Thyroid gland (tissue), 4 donors: ENCODE measurements at regions not wholly inside any gene's neighbourhood (a gene's known extent, or its start where the extent isn't known, plus 50 kb on each side); places are given as distances from the start of the nearest gene placed in this dataset.

Source experiments
- DNase-seq, 2 donors: peaks; one replicate each; pipeline ENCODE4 v3.0.0-alpha.2; 2019
- H3K27ac ChIP-seq, 3 donors: fragments of 200-600 bp; sonication (generic); 1 replicate in 2 of 3; 2 replicates in 1 of 3; pipeline ENCODE4 v1.5.1; 2016 to 2019; ENCODE audit warnings: mild to moderate bottlenecking in 1 of 3, moderate library complexity in 1 of 3
- H3K27me3 ChIP-seq: fragments of 200-600 bp; sonication (generic); one replicate; pipeline ENCODE4 v1.5.1; 2019
- H3K36me3 ChIP-seq, 2 donors: fragments of 200-600 bp; sonication (generic); one replicate each; pipeline ENCODE4 v1.5.1; 2016 to 2019
- H3K4me1 ChIP-seq, 2 donors: fragments of 200-600 bp; sonication (generic); one replicate each; pipeline ENCODE4 v1.5.1; 2017 to 2019
- H3K4me3 ChIP-seq, 3 donors: fragments of 200-600 bp; sonication (generic); replicated peaks in 1 of 3; 1 replicate in 2 of 3; 2 replicates in 1 of 3; pipeline ENCODE4 v1.5.1; 2016; ENCODE audit warnings: mild to moderate bottlenecking in 1 of 3
- H3K9me3 ChIP-seq: fragments of 200-600 bp; sonication (generic); one replicate; pipeline ENCODE4 v1.5.1; 2017
- POLR2A ChIP-seq, 2 donors: fragments of 450-650 bp; IDR thresholded peaks; one replicate each; pipeline ENCODE4 v1.6.1; 2017; ENCODE audit warnings: antibody characterized with exemption in 2 of 2, mild to moderate bottlenecking in 2 of 2, moderate library complexity in 1 of 2
- WGBS, 2 donors: methylation state at CpG; one replicate each; pipeline ENCODE4 v1.1.5; 2017; 5-methylcytosine and 5-hydroxymethylcytosine counted together
- intact Hi-C: fragments of 100-400 bp; cut with DNase I; formaldehyde crosslinking; loops from one replicate; pipeline ENCODE4 v1.15.1; 2023
- TF ChIP-seq, protein P1 (sequence below), 6 experiments: fragments of 200-600 bp in 3 of 6; fragments of 450-650 bp in 3 of 6; sonication (generic) in 3 of 6; IDR thresholded peaks; one replicate each; pipeline ENCODE4 v1.5.1; 2016 to 2019; ENCODE audit warnings: antibody characterized with exemption in 6 of 6, mild to moderate bottlenecking in 2 of 6, inconsistent platforms in 1 of 6, moderate library complexity in 1 of 6

DNA sequence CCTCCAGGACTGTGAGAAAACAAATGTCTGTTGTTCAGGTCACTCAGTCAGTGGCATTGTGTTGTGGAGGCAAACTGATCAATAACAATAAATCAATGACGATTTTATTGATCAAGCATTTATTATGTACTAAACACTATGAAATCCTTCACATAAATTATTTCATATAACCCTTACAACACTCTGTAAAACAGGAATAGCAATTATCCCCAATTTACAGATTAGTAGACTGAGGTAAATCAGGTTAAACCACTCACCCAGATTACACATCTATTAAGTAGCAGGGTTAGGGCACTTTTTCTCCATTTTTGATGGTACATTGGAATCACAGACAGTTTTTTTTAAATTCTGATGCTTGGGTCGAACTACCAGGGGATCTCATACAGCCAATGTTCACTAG is 372.8 kb upstream of the MAF start:
- TF ChIP-seq, protein P1, sequence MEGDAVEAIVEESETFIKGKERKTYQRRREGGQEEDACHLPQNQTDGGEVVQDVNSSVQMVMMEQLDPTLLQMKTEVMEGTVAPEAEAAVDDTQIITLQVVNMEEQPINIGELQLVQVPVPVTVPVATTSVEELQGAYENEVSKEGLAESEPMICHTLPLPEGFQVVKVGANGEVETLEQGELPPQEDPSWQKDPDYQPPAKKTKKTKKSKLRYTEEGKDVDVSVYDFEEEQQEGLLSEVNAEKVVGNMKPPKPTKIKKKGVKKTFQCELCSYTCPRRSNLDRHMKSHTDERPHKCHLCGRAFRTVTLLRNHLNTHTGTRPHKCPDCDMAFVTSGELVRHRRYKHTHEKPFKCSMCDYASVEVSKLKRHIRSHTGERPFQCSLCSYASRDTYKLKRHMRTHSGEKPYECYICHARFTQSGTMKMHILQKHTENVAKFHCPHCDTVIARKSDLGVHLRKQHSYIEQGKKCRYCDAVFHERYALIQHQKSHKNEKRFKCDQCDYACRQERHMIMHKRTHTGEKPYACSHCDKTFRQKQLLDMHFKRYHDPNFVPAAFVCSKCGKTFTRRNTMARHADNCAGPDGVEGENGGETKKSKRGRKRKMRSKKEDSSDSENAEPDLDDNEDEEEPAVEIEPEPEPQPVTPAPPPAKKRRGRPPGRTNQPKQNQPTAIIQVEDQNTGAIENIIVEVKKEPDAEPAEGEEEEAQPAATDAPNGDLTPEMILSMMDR (IDR thresholded peaks at IDR 0.05), result no peak
- TF ChIP-seq POLR2A (IDR thresholded peaks at IDR 0.05), result no peak
- no peaks in the 10 kb centered on the region for H3K9me3 ChIP-seq
- 51 to 70% methylated on average over 2 of the region's 2 CpGs for WGBS, 2 donors

DNA sequence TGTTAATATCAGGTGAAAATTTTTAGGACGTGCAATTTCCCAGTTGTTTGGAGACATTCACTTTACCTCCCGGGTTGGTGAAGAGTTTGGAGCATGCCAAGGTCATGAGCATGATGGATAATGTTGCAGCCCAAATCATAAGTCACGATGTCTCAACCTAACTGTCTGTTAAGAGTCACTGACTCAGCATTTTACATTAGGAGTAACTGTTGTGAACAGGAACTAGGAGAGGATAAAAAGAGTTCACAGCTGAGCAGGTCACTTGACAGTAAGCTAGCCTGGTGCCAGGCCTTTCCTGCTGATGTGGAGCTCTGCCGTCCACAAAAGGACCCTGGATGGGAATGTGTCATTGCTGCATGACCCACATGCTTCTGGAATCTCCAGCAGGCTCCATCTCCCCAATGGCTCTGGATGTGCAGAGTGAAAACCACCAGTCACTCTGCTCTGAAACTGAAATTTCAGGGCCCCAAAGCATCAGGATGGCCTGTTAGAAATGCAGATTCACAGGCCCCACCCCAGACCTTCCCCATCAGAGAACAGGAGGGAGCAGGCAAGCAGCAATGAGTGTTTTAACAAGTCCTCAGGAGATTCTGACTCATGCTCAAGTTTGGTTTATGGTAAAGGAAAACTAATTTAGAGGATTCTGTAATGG is 371.6 kb upstream of the MAF start:
- Histone ChIP-seq H3K4me1 (no peaks in the 10 kb centered on the region), H3K27me3 (no peaks in the 10 kb centered on the region), H3K4me3 (no peak overlapping the region), H3K27ac (no peak overlapping the region), H3K9me3 (no peaks in the 10 kb centered on the region), H3K36me3 (no peaks in the 10 kb centered on the region)
- 78 to 86% methylated on average over 4 of the region's 4 CpGs for WGBS, 2 donors
- intact Hi-C loops, result no loop called here
- DNase-seq, result no peak
- TF ChIP-seq, protein P1 (IDR thresholded peaks at IDR 0.05), result no peak
- TF ChIP-seq POLR2A (IDR thresholded peaks at IDR 0.05), result no peak

More for the DNA sequence above, 372.8 kb upstream of the MAF start:
- peaks cover 0 to 3% of the 10 kb centered on the region in 2 donors for H3K4me1 ChIP-seq
- H3K27me3 ChIP-seq, result no peaks in the 10 kb centered on the region
- no peak for DNase-seq
- no peak overlapping the region for H3K27ac ChIP-seq
- no peaks in the 10 kb centered on the region for H3K36me3 ChIP-seq
- H3K4me3 ChIP-seq, result no peak overlapping the region
- intact Hi-C loops, result no loop called here

DNA sequence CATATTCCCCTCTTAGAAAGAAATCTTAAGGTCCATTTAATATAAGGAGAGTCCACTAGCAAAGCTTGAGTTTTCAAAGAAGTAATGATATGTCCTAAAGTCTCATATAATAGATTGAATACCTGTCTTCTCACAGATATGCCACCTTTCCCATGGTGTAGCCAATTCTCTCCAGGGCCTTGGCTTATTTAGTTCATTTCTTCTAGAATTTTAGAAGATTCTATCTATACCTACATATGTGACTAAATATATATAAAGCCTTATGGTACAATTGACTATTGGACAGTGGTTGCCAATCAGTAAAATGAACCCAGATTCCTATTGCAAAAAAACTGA is 370.7 kb upstream of the MAF start:
- intact Hi-C loops, result no loop called here
- H3K36me3 ChIP-seq, result no peaks in the 10 kb centered on the region
- TF ChIP-seq, protein P1 (IDR thresholded peaks at IDR 0.05), result no peak
- TF ChIP-seq POLR2A (IDR thresholded peaks at IDR 0.05), result no peak
- H3K27me3 ChIP-seq, result no peaks in the 10 kb centered on the region
- H3K4me3 ChIP-seq, result no peak overlapping the region
- DNase-seq, result no peak
- no peak overlapping the region for H3K27ac ChIP-seq
- H3K9me3 ChIP-seq, result no peaks in the 10 kb centered on the region
- no peaks in the 10 kb centered on the region for H3K4me1 ChIP-seq

DNA sequence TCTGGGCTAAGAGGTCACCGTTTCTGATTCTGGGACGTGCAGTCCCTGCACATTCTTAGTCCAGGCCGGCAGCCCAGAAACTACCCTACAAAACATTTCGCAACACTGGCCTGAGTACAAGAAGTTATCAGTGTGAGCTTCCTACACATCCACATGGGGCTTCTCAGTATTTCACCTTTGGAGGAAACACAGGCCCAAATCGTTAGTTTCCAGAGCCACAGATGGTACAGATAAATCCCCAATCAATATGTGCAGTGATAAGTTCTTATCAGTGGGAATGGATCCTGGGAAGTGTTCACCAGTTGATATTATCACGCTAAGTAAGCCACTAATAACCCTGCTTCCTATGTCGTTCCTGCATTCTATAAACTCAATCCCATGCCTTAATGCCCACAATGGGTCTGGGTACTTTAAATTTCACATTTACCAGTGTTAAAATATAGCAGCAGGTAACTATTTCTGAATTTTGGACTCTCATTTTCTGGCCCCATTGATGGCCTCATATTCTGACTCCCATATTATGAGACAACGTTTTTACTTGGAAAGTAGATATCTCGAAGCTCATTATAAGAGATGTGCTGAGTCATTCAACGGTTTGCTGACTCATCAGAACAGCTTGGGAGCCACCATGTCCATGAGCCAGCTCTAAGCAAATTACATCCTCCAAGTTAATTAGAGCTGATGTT is 370.2 kb upstream of the MAF start:
- WGBS, 2 donors, result 79% methylated on average over 10 of the region's 10 CpGs
- DNase-seq, result peak; percentile 9 to 22
- Histone ChIP-seq H3K27ac (no peak overlapping the region), H3K4me3 (no peak overlapping the region), H3K36me3 (no peaks in the 10 kb centered on the region), H3K4me1 (no peaks in the 10 kb centered on the region), H3K9me3 (no peaks in the 10 kb centered on the region), H3K27me3 (no peaks in the 10 kb centered on the region)
- TF ChIP-seq POLR2A (IDR thresholded peaks at IDR 0.05), result no peak
- TF ChIP-seq, protein P1 (IDR thresholded peaks at IDR 0.05), result no peak
- intact Hi-C loops, result no loop called here

DNA sequence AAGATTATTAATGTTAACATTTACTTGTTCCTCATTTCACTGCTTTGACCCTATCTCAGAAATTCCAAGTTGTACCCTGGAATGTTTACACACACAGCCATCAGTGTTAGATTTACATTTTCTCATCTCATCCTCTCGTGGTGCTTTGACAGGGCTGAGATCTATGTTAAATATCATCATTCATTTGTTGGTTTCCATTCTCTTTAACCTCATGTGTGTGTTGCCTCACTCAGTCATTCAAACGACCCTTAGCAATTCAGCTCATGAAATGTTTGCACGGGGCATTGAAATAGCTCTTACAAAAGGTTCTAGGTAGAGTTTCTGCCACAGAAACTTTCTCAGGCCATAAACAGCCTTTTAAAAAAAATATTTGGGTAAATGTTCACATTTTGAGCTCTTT is 369.6 kb upstream of the MAF start:
- Histone ChIP-seq H3K4me1 (no peaks in the 10 kb centered on the region), H3K27ac (no peak overlapping the region), H3K27me3 (no peaks in the 10 kb centered on the region), H3K9me3 (no peaks in the 10 kb centered on the region), H3K4me3 (no peak overlapping the region), H3K36me3 (no peaks in the 10 kb centered on the region)
- no peak for DNase-seq
- intact Hi-C loops, result no loop called here
- TF ChIP-seq POLR2A (IDR thresholded peaks at IDR 0.05), result no peak
- TF ChIP-seq, protein P1 (IDR thresholded peaks at IDR 0.05), result no peak
- 81 to 85% methylated on average over 3 of the region's 3 CpGs for WGBS, 2 donors
